ENCODE measurements at regions not wholly inside any gene's neighbourhood (a gene's known extent, or its start where the extent isn't known, plus 50 kb on each side); places are given as distances from the start of the nearest gene placed in this dataset.

- no peak for DNase-seq
These were observed 57.4 kb upstream of the C1orf21 start for GRCh38 chr1:184329245-184329953.

- DNase-seq = no peak
These were observed 56.6 kb upstream of the C1orf21 start for GRCh38 chr1:184329962-184330868.

- no peak for DNase-seq
These were observed 56.0 kb upstream of the C1orf21 start for GRCh38 chr1:184330875-184331274.
